ENCODE measurements at regions not wholly inside any gene's neighbourhood (a gene's known extent, or its start where the extent isn't known, plus 50 kb on each side); places are given as distances from the start of the nearest gene placed in this dataset.

GRCh38 chr5:103744159-103744558, 181.6 kb upstream of the NUDT12 start:
- TF ChIP-seq RARB (CRISPR knock-in tag; IDR thresholded peaks at IDR 0.05) (no peak), PATZ1 (CRISPR knock-in tag; IDR thresholded peaks at IDR 0.05; ENCODE audit: borderline replicate concordance) (no peak), TCF4 (CRISPR knock-in tag; IDR thresholded peaks at IDR 0.05; ENCODE audit: borderline replicate concordance) (no peak)
